Activated naive CD8-positive, alpha-beta T cell (primary cell): ENCODE measurements at regions not wholly inside any gene's neighbourhood (a gene's known extent, or its start where the extent isn't known, plus 50 kb on each side); places are given as distances from the start of the nearest gene placed in this dataset.
"Not testable (repeated sequence)": the region's sequence is repeated elsewhere in the genome, so short reads cannot be mapped to it uniquely, and the experiment has no call there.

Source experiments
- H3K27ac Mint-ChIP-seq: one replicate; pipeline ENCODE4 v1.8.0; 2021; ENCODE audit warnings: mixed read lengths
- H3K27me3 Mint-ChIP-seq: one replicate; pipeline ENCODE4 v1.8.0; 2021; ENCODE audit warnings: mixed read lengths
- H3K36me3 Mint-ChIP-seq: one replicate; pipeline ENCODE4 v1.8.0; 2021; ENCODE audit warnings: mixed read lengths
- H3K4me1 Mint-ChIP-seq: one replicate; pipeline ENCODE4 v1.8.0; 2021; ENCODE audit warnings: low read depth, mixed read lengths
- H3K4me3 Mint-ChIP-seq: one replicate; pipeline ENCODE4 v1.8.0; 2021; ENCODE audit warnings: mild to moderate bottlenecking, mixed read lengths
- H3K9me3 Mint-ChIP-seq: one replicate; pipeline ENCODE4 v1.8.0; 2021; ENCODE audit warnings: low read depth, mixed read lengths

DNA sequence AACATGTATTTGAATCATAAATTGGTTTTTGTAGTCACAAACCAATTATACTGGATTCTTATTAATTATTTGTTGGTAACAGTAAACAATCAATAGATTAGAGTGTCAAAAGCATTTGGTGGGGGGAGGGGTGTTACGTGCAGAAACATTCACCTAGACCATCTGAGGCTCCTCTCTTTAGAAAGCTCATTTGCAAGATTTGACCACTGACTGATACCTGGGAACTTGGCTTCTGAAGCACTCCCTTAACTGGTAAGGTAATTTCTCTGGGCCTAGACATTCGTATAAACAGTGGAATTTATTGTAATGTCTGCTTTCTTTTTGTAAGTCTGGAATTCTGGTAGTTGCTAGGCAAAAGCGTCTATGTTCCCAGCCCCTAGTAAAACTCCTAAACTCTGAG, 243.8 kb upstream of the GBE1 start:
- no peak overlapping the region for H3K27ac Mint-ChIP-seq
- no peaks in the 10 kb centered on the region for H3K36me3 Mint-ChIP-seq
- H3K9me3 Mint-ChIP-seq, result no peaks in the 10 kb centered on the region
- H3K4me3 Mint-ChIP-seq, result no peak overlapping the region
- no peaks in the 10 kb centered on the region for H3K4me1 Mint-ChIP-seq
- no peaks in the 10 kb centered on the region for H3K27me3 Mint-ChIP-seq

DNA sequence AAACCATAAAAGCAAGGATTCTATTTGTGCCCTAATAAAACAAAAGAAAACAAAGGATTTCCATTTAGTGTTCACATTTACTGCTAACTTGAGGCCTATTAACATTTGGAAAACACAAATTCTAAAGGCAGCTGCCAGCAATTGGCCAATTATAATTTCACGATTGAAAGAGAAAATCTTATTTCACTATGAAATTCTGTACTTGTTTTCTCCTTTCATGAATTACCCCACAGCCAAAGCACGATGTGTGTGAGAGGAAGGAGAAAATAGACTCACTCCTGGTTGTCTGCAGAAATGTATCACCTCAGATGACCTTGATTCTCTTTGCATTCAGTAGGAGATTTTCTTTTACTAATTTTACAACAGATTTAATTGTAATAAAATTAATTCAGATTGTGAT, 242.8 kb upstream of the GBE1 start:
- H3K9me3 Mint-ChIP-seq, result no peaks in the 10 kb centered on the region
- H3K4me1 Mint-ChIP-seq, result no peaks in the 10 kb centered on the region
- no peaks in the 10 kb centered on the region for H3K27me3 Mint-ChIP-seq
- no peak overlapping the region for H3K4me3 Mint-ChIP-seq
- H3K36me3 Mint-ChIP-seq, result no peaks in the 10 kb centered on the region
- no peak overlapping the region for H3K27ac Mint-ChIP-seq

DNA sequence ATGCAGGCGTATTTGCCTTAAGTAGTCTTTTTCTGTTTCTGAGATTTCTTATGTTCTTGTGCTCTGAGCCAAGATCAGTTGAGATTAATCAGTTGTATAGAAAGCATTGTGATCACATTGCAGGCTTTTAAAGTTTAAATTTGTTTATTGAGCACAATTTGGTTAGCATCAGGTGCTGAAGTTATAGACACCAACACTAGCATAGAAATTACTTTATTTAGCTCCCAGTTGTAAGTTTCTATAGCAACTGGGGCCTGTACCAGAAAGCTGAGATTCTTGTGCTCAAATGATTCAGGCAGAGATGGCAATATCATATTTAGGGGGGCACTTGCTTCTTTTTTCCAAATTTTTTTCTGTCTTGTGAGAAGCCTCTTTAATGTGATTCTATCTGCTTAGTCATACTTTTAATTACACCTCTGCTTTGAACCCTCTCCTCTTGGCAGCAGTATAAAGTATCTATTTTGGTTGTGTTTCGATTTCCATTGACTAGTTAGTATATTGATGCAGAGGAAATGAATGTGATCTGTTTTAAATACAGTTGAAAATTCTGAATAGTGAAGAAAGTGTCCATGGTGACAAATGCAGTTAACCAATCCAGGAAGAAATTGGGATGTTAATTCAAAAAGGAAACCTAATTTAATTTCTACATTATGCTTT, 241.7 kb upstream of the GBE1 start:
- Mint-ChIP-seq H3K36me3 (no peaks in the 10 kb centered on the region), H3K27me3 (no peaks in the 10 kb centered on the region), H3K4me1 (no peaks in the 10 kb centered on the region), H3K9me3 (no peaks in the 10 kb centered on the region), H3K4me3 (no peak overlapping the region), H3K27ac (no peak overlapping the region)

DNA sequence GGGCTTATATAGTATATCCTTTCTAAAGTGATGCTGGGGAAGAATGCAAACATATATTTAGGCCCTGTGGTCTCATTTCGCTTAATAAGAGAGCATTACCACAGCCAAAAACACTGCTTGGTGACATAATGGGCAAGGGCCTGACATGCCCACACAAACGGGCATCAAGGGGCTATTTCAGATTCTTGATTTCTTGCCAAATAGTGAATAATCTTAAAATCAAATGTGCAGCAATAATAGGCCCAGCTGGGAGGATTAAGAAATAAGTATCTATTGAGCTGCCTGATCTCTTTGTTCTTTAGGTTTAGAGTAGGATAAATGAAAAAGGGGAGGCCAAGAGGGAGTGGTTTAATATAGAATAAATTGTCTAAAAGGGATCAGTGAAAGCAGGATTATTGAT, 241.0 kb upstream of the GBE1 start:
- H3K4me3 Mint-ChIP-seq, result no peak overlapping the region
- no peaks in the 10 kb centered on the region for H3K4me1 Mint-ChIP-seq
- no peaks in the 10 kb centered on the region for H3K27me3 Mint-ChIP-seq
- H3K27ac Mint-ChIP-seq, result no peak overlapping the region
- H3K36me3 Mint-ChIP-seq, result no peaks in the 10 kb centered on the region
- H3K9me3 Mint-ChIP-seq, result no peaks in the 10 kb centered on the region

DNA sequence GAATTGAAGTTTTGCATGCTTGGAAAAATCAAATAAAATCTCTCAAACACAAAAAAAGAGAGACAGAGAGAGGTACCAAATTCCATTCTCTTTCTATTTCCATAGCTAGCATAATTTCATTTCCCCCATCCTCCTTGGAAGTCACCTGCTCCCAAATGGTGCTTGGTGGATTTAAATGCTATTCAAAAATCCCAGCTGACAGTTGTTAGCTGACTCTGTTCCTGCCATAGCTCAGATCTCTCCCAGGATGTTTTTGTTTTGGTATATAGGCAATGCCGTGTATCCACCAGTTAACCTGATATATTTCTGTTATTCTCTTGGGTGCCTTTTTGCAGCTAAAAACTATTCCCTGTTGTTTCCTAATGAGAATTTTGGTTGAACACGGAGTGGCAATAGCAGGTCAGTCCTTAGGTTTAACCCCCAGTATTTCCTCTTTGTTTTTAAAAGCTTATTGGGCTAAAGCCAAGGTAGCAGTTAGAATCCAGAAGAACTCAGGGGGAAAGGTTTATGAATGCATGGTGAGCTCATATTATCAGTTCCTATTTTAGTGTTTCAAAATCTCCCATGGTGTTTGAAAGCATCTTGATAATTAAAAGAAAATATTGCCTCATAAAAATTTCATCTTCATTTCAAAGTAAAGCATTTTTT, 240.0 kb upstream of the GBE1 start:
- H3K36me3 Mint-ChIP-seq, result no peaks in the 10 kb centered on the region
- H3K9me3 Mint-ChIP-seq, result no peaks in the 10 kb centered on the region
- no peaks in the 10 kb centered on the region for H3K27me3 Mint-ChIP-seq
- H3K4me3 Mint-ChIP-seq, result no peak overlapping the region
- H3K4me1 Mint-ChIP-seq, result no peaks in the 10 kb centered on the region
- no peak overlapping the region for H3K27ac Mint-ChIP-seq

DNA sequence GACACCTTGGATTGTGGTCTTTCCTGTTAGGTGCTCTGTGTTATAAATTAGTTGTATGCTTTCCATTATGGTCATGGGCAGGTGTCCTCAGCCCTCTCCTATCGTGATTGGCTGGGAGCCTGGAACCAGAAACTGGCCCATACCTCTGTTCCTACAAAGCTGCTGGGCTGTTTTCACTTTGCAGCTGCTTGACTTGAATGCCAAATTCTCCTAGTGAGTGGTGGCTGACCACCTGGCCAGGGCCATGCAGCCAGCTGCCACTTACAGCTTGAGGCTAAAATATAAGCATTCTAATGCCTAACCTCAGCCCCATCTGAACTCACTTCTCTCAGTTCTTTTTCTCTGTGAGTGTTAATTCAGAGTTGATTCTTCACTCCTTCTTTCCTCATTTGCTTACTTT, 239.3 kb upstream of the GBE1 start:
- no peaks in the 10 kb centered on the region for H3K4me1 Mint-ChIP-seq
- no peak overlapping the region for H3K27ac Mint-ChIP-seq
- no peaks in the 10 kb centered on the region for H3K36me3 Mint-ChIP-seq
- no peaks in the 10 kb centered on the region for H3K9me3 Mint-ChIP-seq
- no peaks in the 10 kb centered on the region for H3K27me3 Mint-ChIP-seq
- no peak overlapping the region for H3K4me3 Mint-ChIP-seq

GRCh38 chr3:82000350-82000749, 238.9 kb upstream of the GBE1 start:
- Mint-ChIP-seq H3K9me3 (no peaks in the 10 kb centered on the region), H3K4me1 (no peaks in the 10 kb centered on the region), H3K27me3 (no peaks in the 10 kb centered on the region), H3K36me3 (no peaks in the 10 kb centered on the region), H3K27ac (no peak overlapping the region), H3K4me3 (no peak overlapping the region)

- H3K9me3 Mint-ChIP-seq, result no peaks in the 10 kb centered on the region
- H3K27ac Mint-ChIP-seq, result no peak overlapping the region
- H3K4me1 Mint-ChIP-seq, result no peaks in the 10 kb centered on the region
- H3K4me3 Mint-ChIP-seq, result no peak overlapping the region
- H3K36me3 Mint-ChIP-seq, result no peaks in the 10 kb centered on the region
- H3K27me3 Mint-ChIP-seq, result no peaks in the 10 kb centered on the region
These were observed 237.5 kb upstream of the GBE1 start for GRCh38 chr3:81998907-81999306.

DNA sequence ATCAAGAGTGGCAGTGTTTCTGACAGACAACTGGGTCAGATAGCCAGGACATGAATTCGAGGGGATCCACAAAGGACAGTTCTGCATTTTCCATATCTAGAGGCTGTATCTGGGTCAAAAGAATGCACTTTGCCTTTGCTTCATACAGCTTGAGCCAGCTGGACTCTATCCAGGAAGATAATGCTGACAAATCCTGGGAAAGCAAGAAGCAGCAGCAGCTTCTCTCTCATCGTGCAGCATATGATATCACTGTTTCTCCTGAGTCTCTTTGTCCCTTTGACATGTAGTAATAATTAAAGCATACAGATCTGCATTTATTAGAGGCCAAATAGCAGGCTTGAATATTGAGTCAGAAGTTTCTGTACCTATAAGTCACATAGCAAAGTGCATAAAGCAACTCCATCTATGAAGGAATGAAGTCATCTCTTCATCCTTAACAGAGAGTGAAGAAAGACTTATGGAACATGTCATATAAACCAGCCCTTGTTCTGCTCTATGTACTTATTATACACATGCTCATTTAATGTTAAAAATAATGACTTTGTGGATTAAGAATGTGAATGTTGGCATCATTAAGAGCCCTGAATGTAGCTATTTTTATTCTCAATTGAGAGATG, 236.8 kb upstream of the GBE1 start:
- H3K27me3 Mint-ChIP-seq, result no peaks in the 10 kb centered on the region
- H3K27ac Mint-ChIP-seq, result no peak overlapping the region
- no peaks in the 10 kb centered on the region for H3K9me3 Mint-ChIP-seq
- no peaks in the 10 kb centered on the region for H3K4me1 Mint-ChIP-seq
- H3K4me3 Mint-ChIP-seq, result no peak overlapping the region
- no peaks in the 10 kb centered on the region for H3K36me3 Mint-ChIP-seq

DNA sequence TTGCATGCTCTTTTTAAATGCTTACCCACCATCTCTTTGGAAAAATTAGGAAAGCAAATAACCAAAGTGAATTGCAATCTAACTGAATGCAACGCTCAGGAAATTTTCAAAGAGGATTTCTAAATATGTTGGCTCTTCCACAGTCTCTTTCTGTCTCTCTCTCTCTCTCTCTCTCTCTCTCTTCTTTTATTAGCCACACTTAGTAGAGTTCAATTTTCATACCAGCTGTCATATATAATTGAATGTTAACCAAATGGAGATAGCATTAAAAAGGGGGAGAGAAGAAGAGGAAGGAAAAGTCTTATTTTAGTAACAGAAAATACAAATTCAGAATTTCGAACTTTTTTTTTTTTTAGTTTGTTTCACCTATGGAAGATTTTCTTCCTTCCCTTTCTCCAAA, 235.9 kb upstream of the GBE1 start:
- Mint-ChIP-seq H3K4me1 (no peaks in the 10 kb centered on the region), H3K36me3 (no peaks in the 10 kb centered on the region), H3K27me3 (no peaks in the 10 kb centered on the region), H3K27ac (no peak overlapping the region), H3K9me3 (no peaks in the 10 kb centered on the region), H3K4me3 (no peak overlapping the region)

- H3K36me3 Mint-ChIP-seq, result no peaks in the 10 kb centered on the region
- H3K4me3 Mint-ChIP-seq, result no peak overlapping the region
- H3K4me1 Mint-ChIP-seq, result no peaks in the 10 kb centered on the region
- no peak overlapping the region for H3K27ac Mint-ChIP-seq
- H3K27me3 Mint-ChIP-seq, result no peaks in the 10 kb centered on the region
- no peaks in the 10 kb centered on the region for H3K9me3 Mint-ChIP-seq
These were observed 233.9 kb upstream of the GBE1 start for GRCh38 chr3:81995329-81995728.

GRCh38 chr3:81989758-81990157, 228.3 kb upstream of the GBE1 start:
- Mint-ChIP-seq H3K4me3 (no peak overlapping the region), H3K27ac (no peak overlapping the region), H3K27me3 (no peaks in the 10 kb centered on the region), H3K36me3 (no peaks in the 10 kb centered on the region), H3K4me1 (no peaks in the 10 kb centered on the region), H3K9me3 (no peaks in the 10 kb centered on the region)

DNA sequence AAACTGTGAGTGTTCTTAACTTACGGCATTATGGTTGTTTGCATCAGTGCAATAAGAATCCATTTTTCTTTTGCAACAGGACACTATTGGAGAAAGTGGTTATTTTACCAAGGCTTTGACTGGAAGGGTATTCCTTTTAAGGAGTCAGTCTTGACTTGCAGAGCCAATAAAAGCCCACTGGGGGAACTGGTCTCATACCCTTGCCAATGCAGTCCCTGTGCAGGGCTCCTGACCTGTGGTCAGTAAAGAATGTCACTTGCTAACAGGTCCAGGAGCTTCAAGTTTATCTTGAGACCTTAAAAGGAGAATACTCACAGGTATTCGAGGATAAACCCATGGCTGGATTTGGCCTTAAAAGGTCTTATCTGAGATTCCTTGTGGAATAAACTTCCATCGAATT, 227.8 kb upstream of the GBE1 start:
- Mint-ChIP-seq H3K4me3 (no peak overlapping the region), H3K9me3 (no peaks in the 10 kb centered on the region), H3K27me3 (no peaks in the 10 kb centered on the region), H3K4me1 (no peaks in the 10 kb centered on the region), H3K36me3 (no peaks in the 10 kb centered on the region), H3K27ac (no peak overlapping the region)

GRCh38 chr3:81987412-81987811, 226.0 kb upstream of the GBE1 start:
- not testable (repeated sequence) for H3K27ac Mint-ChIP-seq, H3K27me3 Mint-ChIP-seq, H3K36me3 Mint-ChIP-seq, H3K4me3 Mint-ChIP-seq, H3K9me3 Mint-ChIP-seq, H3K4me1 Mint-ChIP-seq

DNA sequence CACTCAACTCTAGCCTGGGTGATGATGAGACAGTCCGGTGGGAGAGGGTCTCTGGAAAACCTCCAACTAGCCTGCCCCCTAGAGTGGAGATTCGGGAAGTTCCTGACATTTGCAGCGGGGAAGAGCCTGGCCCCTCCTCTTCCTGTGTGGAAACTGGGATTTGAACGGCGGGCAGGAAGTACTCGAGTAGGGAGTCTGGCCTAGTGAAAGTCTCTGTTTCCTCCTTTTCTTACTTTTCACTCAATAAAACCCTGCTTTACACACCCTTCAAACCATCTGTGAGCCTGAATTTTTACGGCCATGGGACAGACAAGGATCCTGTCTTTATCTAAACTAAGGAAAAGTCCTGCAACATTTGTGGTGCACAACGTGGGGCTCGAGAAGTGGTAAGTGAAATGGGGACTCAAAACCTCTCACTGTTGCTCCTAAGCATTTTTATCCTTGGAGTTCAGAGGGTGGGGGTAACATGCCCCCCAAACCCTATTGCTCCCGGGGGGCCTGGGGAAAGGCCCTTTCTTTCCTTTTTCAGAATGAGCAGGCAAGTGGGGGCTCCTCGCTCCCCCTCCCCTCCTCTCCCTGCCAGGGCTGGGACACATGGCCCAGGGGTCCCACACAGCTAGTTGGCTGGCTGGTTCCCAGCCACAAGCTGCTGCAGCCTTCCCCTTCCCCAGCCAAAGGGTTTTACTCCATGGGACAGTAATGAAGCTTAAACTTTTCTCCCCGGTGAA, 224.7 kb upstream of the GBE1 start:
- H3K36me3 Mint-ChIP-seq, result no peaks in the 10 kb centered on the region
- no peaks in the 10 kb centered on the region for H3K9me3 Mint-ChIP-seq
- no peak overlapping the region for H3K27ac Mint-ChIP-seq
- H3K4me3 Mint-ChIP-seq, result no peak overlapping the region
- H3K4me1 Mint-ChIP-seq, result no peaks in the 10 kb centered on the region
- H3K27me3 Mint-ChIP-seq, result no peaks in the 10 kb centered on the region
